ENCODE measurements at regions not wholly inside any gene's neighbourhood (a gene's known extent, or its start where the extent isn't known, plus 50 kb on each side); places are given as distances from the start of the nearest gene placed in this dataset.

DNA sequence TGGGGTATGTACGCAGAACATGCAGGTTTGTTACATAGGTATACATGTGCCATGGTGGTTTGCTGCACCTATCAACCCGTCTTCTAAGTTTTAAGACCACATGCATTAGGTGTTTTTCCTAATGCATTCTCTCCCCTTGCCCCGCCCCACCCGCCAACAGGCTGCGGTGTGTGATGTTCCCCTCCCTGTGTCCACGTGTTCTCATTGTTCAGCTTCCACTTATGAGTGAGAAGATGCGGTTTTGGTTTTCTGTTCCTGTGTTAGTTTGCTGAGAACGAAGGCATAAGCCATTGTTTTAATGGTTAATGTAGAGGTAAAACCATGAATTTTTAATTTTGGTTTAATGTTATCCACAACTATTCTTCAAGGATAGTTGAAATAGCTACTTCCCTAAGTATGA, 346.8 kb upstream of the EPHA6 start:
- TF ChIP-seq, protein P1, sequence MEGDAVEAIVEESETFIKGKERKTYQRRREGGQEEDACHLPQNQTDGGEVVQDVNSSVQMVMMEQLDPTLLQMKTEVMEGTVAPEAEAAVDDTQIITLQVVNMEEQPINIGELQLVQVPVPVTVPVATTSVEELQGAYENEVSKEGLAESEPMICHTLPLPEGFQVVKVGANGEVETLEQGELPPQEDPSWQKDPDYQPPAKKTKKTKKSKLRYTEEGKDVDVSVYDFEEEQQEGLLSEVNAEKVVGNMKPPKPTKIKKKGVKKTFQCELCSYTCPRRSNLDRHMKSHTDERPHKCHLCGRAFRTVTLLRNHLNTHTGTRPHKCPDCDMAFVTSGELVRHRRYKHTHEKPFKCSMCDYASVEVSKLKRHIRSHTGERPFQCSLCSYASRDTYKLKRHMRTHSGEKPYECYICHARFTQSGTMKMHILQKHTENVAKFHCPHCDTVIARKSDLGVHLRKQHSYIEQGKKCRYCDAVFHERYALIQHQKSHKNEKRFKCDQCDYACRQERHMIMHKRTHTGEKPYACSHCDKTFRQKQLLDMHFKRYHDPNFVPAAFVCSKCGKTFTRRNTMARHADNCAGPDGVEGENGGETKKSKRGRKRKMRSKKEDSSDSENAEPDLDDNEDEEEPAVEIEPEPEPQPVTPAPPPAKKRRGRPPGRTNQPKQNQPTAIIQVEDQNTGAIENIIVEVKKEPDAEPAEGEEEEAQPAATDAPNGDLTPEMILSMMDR (conservative IDR thresholded peaks at IDR 0.05; ENCODE audit: low read depth in 2 of 2): no peak
- TF ChIP-seq POLR2AphosphoS5 (IDR thresholded peaks at IDR 0.05; ENCODE audit: low read depth): no peak
- TF ChIP-seq JUNB (IDR thresholded peaks at IDR 0.05; ENCODE audit: unreplicated experiment): no peak
- TF ChIP-seq, protein P2, sequence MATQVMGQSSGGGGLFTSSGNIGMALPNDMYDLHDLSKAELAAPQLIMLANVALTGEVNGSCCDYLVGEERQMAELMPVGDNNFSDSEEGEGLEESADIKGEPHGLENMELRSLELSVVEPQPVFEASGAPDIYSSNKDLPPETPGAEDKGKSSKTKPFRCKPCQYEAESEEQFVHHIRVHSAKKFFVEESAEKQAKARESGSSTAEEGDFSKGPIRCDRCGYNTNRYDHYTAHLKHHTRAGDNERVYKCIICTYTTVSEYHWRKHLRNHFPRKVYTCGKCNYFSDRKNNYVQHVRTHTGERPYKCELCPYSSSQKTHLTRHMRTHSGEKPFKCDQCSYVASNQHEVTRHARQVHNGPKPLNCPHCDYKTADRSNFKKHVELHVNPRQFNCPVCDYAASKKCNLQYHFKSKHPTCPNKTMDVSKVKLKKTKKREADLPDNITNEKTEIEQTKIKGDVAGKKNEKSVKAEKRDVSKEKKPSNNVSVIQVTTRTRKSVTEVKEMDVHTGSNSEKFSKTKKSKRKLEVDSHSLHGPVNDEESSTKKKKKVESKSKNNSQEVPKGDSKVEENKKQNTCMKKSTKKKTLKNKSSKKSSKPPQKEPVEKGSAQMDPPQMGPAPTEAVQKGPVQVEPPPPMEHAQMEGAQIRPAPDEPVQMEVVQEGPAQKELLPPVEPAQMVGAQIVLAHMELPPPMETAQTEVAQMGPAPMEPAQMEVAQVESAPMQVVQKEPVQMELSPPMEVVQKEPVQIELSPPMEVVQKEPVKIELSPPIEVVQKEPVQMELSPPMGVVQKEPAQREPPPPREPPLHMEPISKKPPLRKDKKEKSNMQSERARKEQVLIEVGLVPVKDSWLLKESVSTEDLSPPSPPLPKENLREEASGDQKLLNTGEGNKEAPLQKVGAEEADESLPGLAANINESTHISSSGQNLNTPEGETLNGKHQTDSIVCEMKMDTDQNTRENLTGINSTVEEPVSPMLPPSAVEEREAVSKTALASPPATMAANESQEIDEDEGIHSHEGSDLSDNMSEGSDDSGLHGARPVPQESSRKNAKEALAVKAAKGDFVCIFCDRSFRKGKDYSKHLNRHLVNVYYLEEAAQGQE (IDR thresholded peaks at IDR 0.05; ENCODE audit: unreplicated experiment): no peak
- no peak for TF ChIP-seq ZNF462 (CRISPR knock-in tag; IDR thresholded peaks at IDR 0.05)
- no peak for TF ChIP-seq ZNF114 (CRISPR knock-in tag; IDR thresholded peaks at IDR 0.05)
